GM12878 (cell line): ENCODE measurements at regions not wholly inside any gene's neighbourhood (a gene's known extent, or its start where the extent isn't known, plus 50 kb on each side); places are given as distances from the start of the nearest gene placed in this dataset.

Experiments used
- CTCF ChIP-seq, 3 experiments: IDR thresholded peaks in 2 of 3; conservative IDR thresholded peaks in 1 of 3; 2 replicates each; pipeline ENCODE4 v1.5.1; 2011; ENCODE audit warnings: low read depth in 3 of 3, low read length in 3 of 3, mild to moderate bottlenecking in 3 of 3, control low read depth in 2 of 3, moderate library complexity in 2 of 3, inconsistent platforms in 1 of 3, mixed read lengths in 1 of 3; ENCODE audit not compliant: control insufficient read depth in 2 of 3, insufficient read depth in 1 of 3; ENCODE audit errors: extremely low read depth in 1 of 3
- EGR1 ChIP-seq, 2 experiments: IDR thresholded peaks; 1 replicate in 1 of 2; 2 replicates in 1 of 2; pipeline ENCODE4 v1.6.1; 2011 to 2012; ENCODE audit warnings: low read depth in 2 of 2, low read length in 2 of 2, borderline replicate concordance in 1 of 2, mild to moderate bottlenecking in 1 of 2, moderate library complexity in 1 of 2
- ZNF687 ChIP-seq: fragments of 450-650 bp; IDR thresholded peaks from 2 replicates; pipeline ENCODE4 v1.6.1; 2017; ENCODE audit warnings: mild to moderate bottlenecking, moderate library complexity

DNA sequence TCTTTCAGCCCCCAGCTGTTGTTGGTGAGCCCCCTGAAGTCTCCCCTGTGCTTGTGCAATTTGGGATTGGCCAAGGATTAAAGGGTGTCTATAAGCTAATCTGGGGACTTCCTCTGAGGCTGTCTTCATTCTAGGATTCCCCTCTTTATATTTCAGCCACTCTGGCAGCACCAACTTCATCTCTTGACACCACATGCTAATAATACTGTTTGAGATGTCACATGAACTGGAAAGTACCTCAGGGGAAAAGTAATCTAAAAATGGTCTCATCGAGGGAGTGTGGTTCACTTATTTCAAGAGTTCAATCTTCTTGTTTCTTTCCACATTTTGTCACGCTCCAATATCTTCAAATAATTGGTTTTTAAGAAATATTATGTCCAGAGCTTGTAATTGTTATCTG is 279.2 kb upstream of the TMC3 start:
- no peak for TF ChIP-seq CTCF (IDR thresholded peaks at IDR 0.05 in 2 of 3, conservative IDR thresholded peaks at IDR 0.05 in 1 of 3; ENCODE audit: control insufficient read depth in 2 of 3, extremely low read depth in 1 of 3, insufficient read depth in 1 of 3, low read depth in 3 of 3, low read length in 3 of 3)
- no peak for TF ChIP-seq EGR1 (IDR thresholded peaks at IDR 0.05; ENCODE audit: borderline replicate concordance in 1 of 2, low read depth in 2 of 2, low read length in 2 of 2)
- TF ChIP-seq ZNF687, result no peak
